Erythroblast (primary cell): ENCODE measurements at regions not wholly inside any gene's neighbourhood (a gene's known extent, or its start where the extent isn't known, plus 50 kb on each side); places are given as distances from the start of the nearest gene placed in this dataset.

Source experiments
- GATA1 ChIP-seq: IDR thresholded peaks from 2 replicates; pipeline ENCODE4 v1.6.1; 2011; ENCODE audit warnings: low read depth, mild to moderate bottlenecking, control low read depth, low read length, moderate library complexity
- POLR2A ChIP-seq: IDR thresholded peaks from 2 replicates; pipeline ENCODE4 v1.6.1; 2011; ENCODE audit warnings: mild to moderate bottlenecking, low read length

DNA sequence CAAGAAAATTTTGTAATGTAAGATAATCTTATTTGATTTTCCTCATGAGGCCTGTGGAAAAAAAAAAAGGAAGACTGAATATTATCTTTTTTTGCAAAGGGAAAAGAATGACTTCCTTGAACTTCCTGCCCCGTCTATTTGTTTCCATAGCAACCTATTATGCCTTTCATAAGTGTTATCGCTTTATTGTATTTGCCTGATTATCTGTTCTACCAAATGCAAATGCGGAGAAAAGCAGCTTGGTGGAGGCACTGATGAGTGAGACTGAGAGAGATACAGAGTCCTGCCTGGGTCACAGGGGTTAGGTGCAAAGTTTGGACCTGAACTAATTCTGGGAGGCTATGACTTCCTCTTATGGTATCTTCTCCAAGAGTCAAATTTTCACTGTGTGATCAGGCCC is 334.0 kb upstream of the KCNMB2 start:
- TF ChIP-seq POLR2A = no peak
- no peak for TF ChIP-seq GATA1
